Activated CD8-positive, alpha-beta memory T cell treated with anti-CD3 and anti-CD28 coated beads, Interleukin-2, amount 50 U/mL, for 24 hours (primary cell): ENCODE measurements at regions not wholly inside any gene's neighbourhood (a gene's known extent, or its start where the extent isn't known, plus 50 kb on each side); places are given as distances from the start of the nearest gene placed in this dataset.

Experiments used
- DNase-seq: peaks from one replicate; pipeline ENCODE4 v3.0.0-alpha.2; 2020; ENCODE audit errors: extremely low read depth

DNA sequence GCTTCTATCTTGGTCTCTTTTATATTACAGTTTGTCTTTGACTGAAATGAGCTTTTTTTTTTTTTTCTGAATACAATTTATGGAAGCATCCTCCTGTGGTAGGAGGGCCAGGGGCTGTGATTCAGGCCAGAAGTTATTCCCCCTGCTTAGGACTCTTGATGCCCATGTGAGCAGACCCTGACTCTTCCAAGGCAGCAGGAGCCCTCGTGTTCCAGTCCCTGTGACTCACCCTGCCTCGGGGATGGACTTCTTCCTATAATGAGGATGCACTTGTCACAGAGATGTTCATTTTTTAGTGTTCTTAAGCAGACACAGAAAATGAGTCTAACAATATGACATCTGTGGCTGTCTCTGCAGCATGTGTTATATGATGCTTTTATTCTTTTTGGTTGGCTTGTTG is 1293.7 kb upstream of the AUTS2 start:
- no peak for DNase-seq

GRCh38 chr7:68306692-68307107 is 1291.6 kb upstream of the AUTS2 start:
- DNase-seq = no peak

DNA sequence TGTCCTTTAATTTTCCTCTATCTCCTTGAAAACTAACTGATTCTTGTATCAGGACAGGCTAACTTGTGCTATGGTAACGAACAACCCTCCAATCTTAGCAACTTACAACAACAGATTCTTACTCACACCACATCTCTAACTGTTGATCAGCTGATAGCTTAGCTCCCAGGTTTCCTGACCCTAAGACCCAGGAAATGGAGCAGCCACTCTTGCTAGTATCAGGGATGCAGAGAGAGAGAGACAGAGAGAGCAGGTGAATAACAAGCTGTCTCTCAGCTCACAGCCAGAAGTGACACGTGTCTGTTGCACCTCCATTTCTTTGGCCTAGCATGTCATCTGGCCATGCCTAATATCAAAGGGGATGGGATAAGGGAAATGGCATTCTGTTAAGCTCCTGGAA is 1289.0 kb upstream of the AUTS2 start:
- no peak for DNase-seq

- DNase-seq = no peak
Measured at GRCh38 chr7:68309806-68310205, 1288.5 kb upstream of the AUTS2 start.

- DNase-seq = no peak
Measured at GRCh38 chr7:68311958-68312357, 1286.3 kb upstream of the AUTS2 start.

GRCh38 chr7:68313806-68314205 is 1284.5 kb upstream of the AUTS2 start:
- no peak for DNase-seq

- DNase-seq = no peak
Measured at GRCh38 chr7:68314208-68314607, 1284.1 kb upstream of the AUTS2 start.

DNA sequence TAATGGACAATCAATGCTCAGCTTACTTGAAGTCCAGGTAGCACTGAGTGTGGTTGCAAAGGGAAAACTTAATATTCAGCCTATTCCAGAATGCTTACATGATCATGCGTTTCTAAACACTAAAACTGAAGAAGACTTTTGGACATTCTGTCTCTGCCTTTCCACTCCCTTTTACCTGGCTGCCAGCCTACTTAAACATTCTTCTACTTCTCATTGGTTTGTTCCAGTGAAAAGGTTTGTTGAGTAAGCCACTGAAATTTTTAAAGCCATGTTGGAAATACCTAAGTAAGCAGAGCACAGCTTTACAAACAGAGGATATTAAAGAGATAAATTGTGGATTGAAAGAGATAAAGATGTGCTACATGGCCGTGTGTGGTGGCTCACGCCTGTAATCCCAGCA is 1280.8 kb upstream of the AUTS2 start:
- no peak for DNase-seq

DNA sequence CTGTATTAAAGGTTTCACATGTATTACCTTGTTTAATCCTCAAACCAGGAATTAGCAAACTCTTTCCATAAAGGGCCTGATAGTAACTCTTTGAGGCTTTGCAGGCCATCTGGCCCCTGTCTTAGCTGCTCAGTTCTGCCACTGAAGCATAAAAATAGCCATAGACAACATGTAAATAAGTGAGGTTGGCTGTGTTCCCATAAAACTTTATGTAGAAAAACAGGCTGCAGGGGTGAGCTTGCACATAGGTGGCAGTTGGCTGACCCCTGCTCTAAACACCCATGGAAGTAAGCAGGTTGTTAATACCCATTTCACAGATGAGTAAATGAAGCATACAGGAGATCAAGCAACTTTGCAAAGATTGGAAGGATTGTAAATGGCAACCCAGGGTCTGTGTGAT is 1279.2 kb upstream of the AUTS2 start:
- DNase-seq = no peak

DNA sequence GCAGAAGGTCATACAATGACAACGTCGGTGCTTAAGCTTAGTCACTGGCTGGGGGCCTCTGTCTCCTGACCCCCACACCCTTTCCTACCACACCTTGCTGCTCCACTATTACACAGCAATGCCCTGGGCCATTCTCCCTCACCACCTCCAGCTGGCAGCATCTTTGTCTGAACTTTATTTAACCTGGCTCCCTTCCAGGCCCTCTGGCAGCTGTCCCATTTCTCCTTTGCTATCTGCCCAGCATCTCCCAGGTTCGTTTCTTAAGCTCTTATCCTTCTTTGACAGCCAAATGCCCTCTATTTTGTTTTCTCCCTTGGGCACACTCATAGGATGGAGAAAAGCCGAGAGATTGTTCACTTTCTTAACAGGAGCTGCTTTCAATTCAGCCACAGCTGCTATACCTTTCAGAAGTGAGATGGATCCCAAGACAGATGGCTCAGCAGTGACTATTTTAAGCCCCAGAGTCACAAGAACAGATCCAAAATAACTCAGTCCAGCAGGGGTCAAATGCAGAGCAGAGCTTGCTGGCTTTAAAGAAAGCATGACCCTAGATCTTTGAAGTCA is 1277.1 kb upstream of the AUTS2 start:
- DNase-seq = no peak

DNA sequence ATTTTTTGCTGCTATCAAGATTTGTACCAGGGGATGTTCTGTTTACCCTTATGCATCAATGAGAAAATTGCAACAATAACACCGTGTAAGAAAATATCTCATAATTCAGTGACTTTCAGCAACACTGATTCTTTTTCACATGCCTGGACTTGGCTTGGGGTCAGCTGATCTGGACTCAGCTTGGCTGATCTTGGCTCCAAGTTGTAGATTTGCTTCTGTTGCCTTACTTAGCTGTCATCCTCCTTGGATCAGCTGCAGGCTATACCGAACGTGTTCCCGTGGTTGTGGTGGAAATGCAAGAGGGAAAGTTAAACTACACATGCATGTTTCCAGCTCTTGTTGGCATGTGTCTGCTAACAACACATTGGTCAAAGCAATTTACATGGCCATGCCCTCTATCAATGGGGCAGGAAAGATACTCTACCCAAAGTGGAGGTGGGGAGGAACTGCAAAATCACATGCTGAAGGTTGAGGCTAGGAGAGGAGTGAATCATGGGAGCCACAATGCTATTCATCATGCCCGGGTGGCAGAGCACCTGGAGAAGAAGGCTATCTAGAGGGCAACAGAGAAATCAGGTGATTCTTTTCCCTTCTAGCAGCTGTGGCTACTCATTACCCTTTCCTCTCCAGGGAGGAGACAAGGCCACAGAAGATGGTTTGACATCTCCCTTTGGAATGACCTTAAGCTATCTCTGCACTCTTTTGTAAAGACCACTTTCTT is 1276.3 kb upstream of the AUTS2 start:
- DNase-seq = no peak

DNA sequence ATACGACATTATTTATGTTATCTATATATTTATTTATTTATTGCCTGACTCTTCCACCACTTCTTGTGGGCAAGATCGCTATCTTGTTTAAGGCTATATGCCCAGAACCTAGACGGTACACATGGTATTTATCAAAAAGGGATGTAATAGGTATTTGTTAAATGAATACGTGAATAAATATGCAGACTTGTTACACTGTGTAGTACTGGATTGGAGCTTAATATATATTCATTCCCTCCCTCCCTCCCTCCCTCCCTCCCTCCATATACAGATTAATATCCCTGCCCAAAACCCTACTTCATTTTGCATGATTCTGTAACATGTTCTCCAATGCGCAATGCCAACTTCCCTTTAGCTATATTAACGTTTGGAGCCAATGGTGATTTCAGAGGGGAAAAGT is 1273.7 kb upstream of the AUTS2 start:
- no peak for DNase-seq

GRCh38 chr7:68334216-68334615 is 1264.1 kb upstream of the AUTS2 start:
- no peak for DNase-seq

DNA sequence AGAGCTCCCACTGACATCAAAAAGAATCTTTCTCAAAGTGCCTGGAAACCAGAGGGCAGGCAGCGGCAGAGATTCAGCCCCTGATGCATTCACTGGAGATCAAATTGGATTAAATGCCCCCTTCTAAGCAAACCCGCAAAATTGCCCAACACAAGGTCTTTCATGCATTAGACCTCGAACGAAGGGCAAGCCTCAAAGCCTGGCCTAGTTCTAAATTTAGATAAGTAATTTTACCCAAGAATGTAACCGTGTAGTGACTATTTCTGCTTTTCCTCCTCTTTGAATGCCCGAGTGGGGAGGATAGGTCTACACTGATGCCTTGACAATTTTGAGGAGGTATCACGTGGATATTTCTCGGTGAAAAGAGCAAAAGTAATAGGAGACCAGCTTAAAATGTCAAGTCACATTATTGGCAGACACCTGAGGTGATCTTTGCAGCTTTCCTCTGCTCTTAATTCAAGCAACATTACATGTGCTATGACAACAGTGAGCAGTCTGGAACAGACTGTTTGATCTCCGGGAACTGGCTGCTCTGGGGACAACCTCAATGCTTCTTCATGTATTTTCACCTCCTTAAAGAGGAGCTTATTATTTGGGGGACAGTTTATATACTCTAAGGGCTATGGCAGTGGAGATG is 1263.5 kb upstream of the AUTS2 start:
- no peak for DNase-seq

DNA sequence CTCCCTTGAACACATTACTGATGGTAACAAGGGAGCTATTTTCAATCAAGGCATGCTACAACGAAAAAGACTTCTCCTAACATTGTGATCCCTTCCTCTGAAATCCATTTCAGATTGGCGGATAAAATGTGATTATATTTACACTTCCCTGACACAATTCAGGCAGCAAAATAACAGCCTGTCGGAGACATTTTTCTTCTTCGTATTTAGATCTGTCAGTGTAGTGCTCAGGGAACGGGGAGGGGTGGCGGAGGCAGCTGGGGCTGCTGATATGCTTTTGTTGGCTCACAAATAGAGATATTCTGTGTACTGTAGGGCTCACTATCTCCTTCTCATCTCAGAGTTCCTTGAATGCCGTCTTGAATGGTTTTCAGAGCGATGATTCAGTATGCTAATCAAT is 1261.7 kb upstream of the AUTS2 start:
- DNase-seq = no peak

DNA sequence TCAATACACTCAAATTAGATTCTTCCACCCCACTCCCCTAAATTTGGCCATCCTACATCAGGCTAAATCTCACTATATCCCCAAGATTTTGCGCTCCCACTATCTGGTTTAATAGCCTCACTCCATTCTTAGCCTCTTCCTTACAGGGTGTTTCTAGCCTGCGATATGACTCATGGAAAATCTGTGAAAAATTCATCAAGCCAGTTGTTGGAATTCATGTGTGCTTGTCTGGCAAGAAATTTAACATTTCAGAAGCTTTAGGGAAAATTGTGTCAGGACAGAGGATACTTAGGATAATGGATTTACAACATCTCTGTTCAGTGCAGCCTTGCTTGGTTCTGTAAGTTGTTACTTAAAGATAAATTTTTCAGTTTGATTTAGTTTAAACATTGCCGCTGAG is 1249.9 kb upstream of the AUTS2 start:
- no peak for DNase-seq

DNA sequence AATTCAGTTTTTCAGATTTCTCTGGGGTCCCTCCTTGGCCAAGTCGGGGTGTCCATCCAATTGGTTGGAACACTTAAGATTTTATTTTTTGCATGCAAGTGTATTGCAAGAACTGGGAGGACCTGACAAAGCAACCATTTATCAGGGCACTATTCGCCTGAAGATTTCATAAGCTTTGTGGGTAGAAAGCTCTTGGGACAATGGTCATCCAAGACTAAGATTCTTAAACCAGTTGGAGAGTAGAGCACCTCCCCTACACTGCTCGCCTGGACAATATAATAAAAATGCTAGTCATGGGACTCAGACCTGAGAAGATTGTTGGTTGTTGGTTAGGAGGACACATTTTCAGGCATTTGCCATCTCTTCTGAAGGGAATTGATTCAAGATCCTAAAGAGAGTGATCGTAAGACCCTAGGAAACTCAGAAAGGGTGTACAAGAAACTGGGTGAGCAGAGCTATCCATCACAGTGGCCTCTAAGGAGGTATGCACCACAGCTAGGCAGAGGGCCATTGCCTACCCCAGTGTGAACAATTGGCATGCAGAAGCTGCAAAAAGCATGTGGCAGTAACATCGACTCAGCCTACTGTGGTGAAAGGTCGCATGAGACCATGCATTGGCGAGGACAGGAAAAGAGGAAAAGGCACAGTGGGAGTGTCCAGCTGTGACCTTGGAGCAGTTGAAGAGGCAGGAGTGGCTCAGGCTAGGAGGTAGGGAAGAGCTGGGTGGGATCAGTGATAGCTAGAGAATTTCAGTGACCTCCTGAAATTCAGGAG is 1235.3 kb upstream of the AUTS2 start:
- DNase-seq = no peak

GRCh38 chr7:68364886-68365625 is 1233.2 kb upstream of the AUTS2 start:
- no peak for DNase-seq

- no peak for DNase-seq
Measured at GRCh38 chr7:68371985-68372384, 1226.3 kb upstream of the AUTS2 start.

DNA sequence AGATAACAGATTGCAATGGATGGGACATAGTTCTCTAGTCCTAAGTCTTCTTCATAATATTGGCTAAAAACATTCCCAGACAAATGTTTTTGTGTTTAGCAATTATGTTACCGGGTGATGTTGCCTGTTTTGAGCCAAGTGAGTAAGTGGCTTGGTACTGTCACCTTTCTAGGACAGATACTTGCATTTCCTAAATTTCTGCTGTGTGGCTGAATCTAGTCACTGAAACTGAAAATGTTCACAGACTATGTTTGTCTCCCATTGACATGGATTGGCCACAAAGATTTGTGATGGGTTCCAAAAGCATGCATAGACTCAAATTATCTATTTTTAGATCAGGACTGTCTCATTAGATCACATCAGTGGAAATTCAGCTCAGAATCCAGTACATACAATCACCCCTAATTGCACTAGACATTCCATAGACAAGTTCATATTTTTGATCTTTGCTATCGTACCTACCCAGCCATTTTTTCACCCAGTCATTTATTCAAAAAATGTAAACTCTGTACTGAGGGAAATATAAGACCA is 1222.1 kb upstream of the AUTS2 start:
- DNase-seq = no peak

- DNase-seq = no peak
Measured at GRCh38 chr7:68381731-68382130, 1216.5 kb upstream of the AUTS2 start.

DNA sequence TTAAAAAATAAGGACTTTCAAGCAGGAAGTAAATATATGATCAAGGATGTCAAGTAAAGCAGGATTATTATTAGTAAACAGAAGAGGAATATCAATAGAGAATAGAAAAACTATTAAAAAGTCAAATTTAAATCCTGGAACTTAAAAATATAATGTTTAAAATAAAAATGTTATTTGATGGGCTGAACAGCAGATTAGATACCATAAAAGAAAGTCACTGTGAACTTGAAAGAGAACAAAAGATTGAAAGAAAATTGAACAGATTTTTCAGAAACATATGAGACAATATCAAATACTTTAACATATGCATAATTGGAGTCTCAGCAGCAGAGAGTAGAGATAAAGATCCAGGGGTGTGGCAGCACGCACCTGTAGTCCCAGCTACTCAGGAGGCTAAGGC is 1213.7 kb upstream of the AUTS2 start:
- DNase-seq = no peak
